OCI-LY1 (cell line): ENCODE measurements at regions not wholly inside any gene's neighbourhood (a gene's known extent, or its start where the extent isn't known, plus 50 kb on each side); places are given as distances from the start of the nearest gene placed in this dataset.

Experiments
- H2AFZ ChIP-seq: fragments of 200-600 bp; sonication (generic), shearing (Covaris generic); 2 replicates; pipeline ENCODE4 v1.6.0; 2014; ENCODE audit warnings: antibody characterized with exemption, mild to moderate bottlenecking, low read length
- H3F3A ChIP-seq: fragments of 200-600 bp; sonication (generic), shearing (Covaris generic); 2 replicates; pipeline ENCODE4 v1.6.0; 2014; ENCODE audit warnings: mild to moderate bottlenecking, antibody characterized with exemption, low read length, moderate library complexity; ENCODE audit not compliant: insufficient read depth
- H3K27ac ChIP-seq: fragments of 200-600 bp; sonication (generic); 2 replicates; pipeline ENCODE4 v1.5.1; 2014; ENCODE audit warnings: low read length, mixed run types, mild to moderate bottlenecking, low read depth; ENCODE audit not compliant: poor library complexity, severe bottlenecking
- H3K27me3 ChIP-seq: fragments of 200-600 bp; sonication (generic); 2 replicates; pipeline ENCODE4 v1.6.0; 2014; ENCODE audit warnings: antibody characterized with exemption, mild to moderate bottlenecking, low read length, moderate library complexity; ENCODE audit not compliant: insufficient read depth
- H3K36me3 ChIP-seq: fragments of 200-600 bp; sonication (generic); 2 replicates; pipeline ENCODE4 v1.6.1; 2014; ENCODE audit warnings: mild to moderate bottlenecking, antibody characterized with exemption, low read length, moderate library complexity, mixed read lengths; ENCODE audit not compliant: insufficient read depth
- H3K4me1 ChIP-seq: fragments of 200-600 bp; sonication (generic); 2 replicates; pipeline ENCODE4 v1.5.1; 2014; ENCODE audit warnings: mild to moderate bottlenecking, low read length, moderate library complexity; ENCODE audit not compliant: insufficient read depth, severe bottlenecking
- H3K4me2 ChIP-seq: fragments of 200-600 bp; sonication (generic), shearing (Covaris generic); 2 replicates; pipeline ENCODE4 v1.6.1; 2014; ENCODE audit warnings: low read length
- H3K4me3 ChIP-seq: fragments of 200-600 bp; sonication (generic); 2 replicates; pipeline ENCODE4 v1.5.1; 2014; ENCODE audit warnings: low read length, low read depth, mild to moderate bottlenecking, mixed read lengths; ENCODE audit not compliant: poor library complexity, severe bottlenecking
- H3K79me2 ChIP-seq: fragments of 200-600 bp; shearing (Covaris generic); 2 replicates; pipeline ENCODE4 v1.6.1; 2016; ENCODE audit warnings: mixed run types, low read length, mixed read lengths; ENCODE audit not compliant: insufficient read depth
- H3K9ac ChIP-seq: fragments of 200-600 bp; sonication (generic), shearing (Covaris generic); 2 replicates; pipeline ENCODE4 v1.6.1; 2014; ENCODE audit warnings: mild to moderate bottlenecking, low read length, mixed read lengths
- H3K9me2 ChIP-seq: fragments of 200-600 bp; sonication (generic), shearing (Covaris generic); 2 replicates; pipeline ENCODE4 v1.6.1; 2014; ENCODE audit warnings: low read depth, mild to moderate bottlenecking, low read length, mixed read lengths
- H3K9me3 ChIP-seq: fragments of 200-600 bp; shearing (Covaris generic); 2 replicates; pipeline ENCODE4 v1.6.1; 2014; ENCODE audit warnings: low read length, mixed read lengths
- H4K20me1 ChIP-seq: fragments of 200-600 bp; sonication (generic), shearing (Covaris generic); 2 replicates; pipeline ENCODE4 v1.6.0; 2016; ENCODE audit warnings: mild to moderate bottlenecking, low read length; ENCODE audit not compliant: insufficient read depth
- EZH2 ChIP-seq: fragments of 200-600 bp; sonication (generic), shearing (Covaris generic); IDR thresholded peaks from 2 replicates; pipeline ENCODE4 v1.8.0; 2017; ENCODE audit warnings: borderline replicate concordance, mixed run types, mild to moderate bottlenecking, antibody characterized with exemption, low read length, moderate library complexity, mixed read lengths
- TF ChIP-seq, protein P1 (sequence below): fragments of 200-600 bp; sonication (generic), shearing (Covaris generic); IDR thresholded peaks from 2 replicates; pipeline ENCODE4 v1.5.1; 2017; ENCODE audit warnings: mild to moderate bottlenecking, antibody characterized with exemption, low read length, moderate library complexity, mixed read lengths

DNA sequence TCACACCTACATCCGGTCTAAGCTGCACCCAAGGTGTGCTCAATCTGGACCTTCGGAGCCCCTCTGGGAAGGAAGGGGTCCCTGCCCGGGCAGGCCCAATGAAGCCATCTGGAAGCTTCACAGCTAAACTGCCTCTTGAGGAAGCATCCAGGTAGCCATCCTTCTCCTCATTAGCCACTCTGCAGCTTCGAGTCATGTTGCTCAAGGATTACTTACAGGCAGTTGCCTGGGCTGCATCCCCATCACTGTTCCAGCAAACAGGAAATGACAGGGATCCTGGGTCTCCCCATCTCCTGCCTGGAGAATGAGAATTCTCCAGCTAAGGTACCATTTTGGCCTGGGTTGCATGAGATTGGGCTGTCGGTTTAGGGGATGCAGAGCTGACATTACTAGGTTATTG lies 91.7 kb downstream of the ERMARD start:
- no peaks in the 10 kb centered on the region for H3F3A ChIP-seq
- H3K27me3 ChIP-seq = peaks cover 9% of the 10 kb centered on the region; the same call in 1 of the 2 replicates
- no peaks in the 10 kb centered on the region for H3K9me3 ChIP-seq

DNA sequence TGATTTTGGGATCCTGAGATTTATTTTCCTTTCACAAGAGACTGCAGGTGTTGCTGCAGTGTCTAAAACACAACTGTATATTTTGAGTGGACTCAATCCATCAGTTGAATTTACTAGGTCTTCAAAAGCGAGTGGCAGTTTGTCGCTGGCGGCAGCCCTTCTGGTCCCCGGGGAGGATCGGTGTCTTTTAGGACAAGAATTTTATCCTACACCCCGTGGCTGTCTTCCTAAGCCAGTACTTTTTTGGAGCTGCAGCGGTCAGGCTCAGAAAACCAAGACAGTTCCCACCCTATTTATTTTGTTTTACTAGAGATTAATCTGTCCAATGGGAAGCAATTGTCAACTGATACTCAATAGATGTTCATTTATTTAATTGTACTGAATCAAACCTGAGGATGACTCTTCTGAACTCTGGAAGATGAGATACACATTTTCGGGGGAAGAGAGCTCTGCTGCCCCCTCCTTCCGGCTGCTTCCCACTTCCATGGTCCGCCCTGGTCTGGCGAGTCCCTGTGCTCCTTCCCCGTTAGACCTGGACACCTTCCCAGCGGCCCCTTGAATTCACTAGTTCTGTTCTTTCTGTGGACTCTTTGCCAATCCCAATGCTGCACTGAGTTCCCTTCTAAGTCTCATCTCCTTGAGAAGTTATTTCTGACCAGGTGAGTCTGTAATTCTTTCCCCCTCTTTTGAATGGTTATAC lies 90.6 kb downstream of the ERMARD start:
- no peaks in the 10 kb centered on the region for H3K9me3 ChIP-seq
- H3K9ac ChIP-seq = no peak overlapping the region
- H3K27me3 ChIP-seq = peaks cover 3% of the 10 kb centered on the region; the same call in 1 of the 2 replicates
- H4K20me1 ChIP-seq = no peaks in the 10 kb centered on the region
- H3K4me3 ChIP-seq = no peak overlapping the region
- no peaks in the 10 kb centered on the region for H3K36me3 ChIP-seq
- H3K9me2 ChIP-seq = no peaks in the 10 kb centered on the region
- no peaks in the 10 kb centered on the region for H3F3A ChIP-seq
- H2AFZ ChIP-seq = no peak overlapping the region
- H3K27ac ChIP-seq = no peak overlapping the region
- H3K4me1 ChIP-seq = no peaks in the 10 kb centered on the region
- no peak for TF ChIP-seq EZH2
- TF ChIP-seq, protein P1, sequence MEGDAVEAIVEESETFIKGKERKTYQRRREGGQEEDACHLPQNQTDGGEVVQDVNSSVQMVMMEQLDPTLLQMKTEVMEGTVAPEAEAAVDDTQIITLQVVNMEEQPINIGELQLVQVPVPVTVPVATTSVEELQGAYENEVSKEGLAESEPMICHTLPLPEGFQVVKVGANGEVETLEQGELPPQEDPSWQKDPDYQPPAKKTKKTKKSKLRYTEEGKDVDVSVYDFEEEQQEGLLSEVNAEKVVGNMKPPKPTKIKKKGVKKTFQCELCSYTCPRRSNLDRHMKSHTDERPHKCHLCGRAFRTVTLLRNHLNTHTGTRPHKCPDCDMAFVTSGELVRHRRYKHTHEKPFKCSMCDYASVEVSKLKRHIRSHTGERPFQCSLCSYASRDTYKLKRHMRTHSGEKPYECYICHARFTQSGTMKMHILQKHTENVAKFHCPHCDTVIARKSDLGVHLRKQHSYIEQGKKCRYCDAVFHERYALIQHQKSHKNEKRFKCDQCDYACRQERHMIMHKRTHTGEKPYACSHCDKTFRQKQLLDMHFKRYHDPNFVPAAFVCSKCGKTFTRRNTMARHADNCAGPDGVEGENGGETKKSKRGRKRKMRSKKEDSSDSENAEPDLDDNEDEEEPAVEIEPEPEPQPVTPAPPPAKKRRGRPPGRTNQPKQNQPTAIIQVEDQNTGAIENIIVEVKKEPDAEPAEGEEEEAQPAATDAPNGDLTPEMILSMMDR = no peak
- H3K4me2 ChIP-seq = no peak overlapping the region
- H3K79me2 ChIP-seq = no peaks in the 10 kb centered on the region

More for the DNA sequence above, 91.7 kb downstream of the ERMARD start:
- TF ChIP-seq, protein P1 = no peak
- no peak for TF ChIP-seq EZH2
- Histone ChIP-seq H2AFZ (no peak overlapping the region), H3K4me3 (no peak overlapping the region), H4K20me1 (no peaks in the 10 kb centered on the region), H3K9ac (no peak overlapping the region), H3K4me1 (no peaks in the 10 kb centered on the region), H3K4me2 (no peak overlapping the region), H3K36me3 (no peaks in the 10 kb centered on the region), H3K27ac (no peak overlapping the region), H3K9me2 (no peaks in the 10 kb centered on the region), H3K79me2 (no peaks in the 10 kb centered on the region)

DNA sequence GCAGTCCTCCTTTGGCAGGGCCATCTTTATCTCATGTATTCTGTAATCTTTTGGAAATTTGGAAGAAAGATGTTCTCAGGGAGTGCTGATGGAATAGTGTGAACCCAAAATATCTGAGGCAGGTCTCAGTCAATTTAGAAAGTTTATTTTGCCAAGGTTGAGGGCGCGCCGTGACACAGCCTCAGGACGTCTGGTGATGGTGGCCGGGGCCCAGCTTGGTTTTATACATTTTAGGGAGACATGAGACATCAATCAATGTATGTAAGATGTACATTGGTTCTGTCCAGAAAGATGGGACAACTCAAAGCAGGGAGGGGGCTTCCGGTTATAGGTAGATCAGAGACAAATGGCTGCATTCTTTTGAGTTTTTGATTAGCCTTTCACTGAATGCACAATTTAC lies 89.8 kb downstream of the ERMARD start:
- no peaks in the 10 kb centered on the region for H4K20me1 ChIP-seq
- no peaks in the 10 kb centered on the region for H3F3A ChIP-seq
- H3K79me2 ChIP-seq = no peaks in the 10 kb centered on the region
- H3K9ac ChIP-seq = no peak overlapping the region
- no peaks in the 10 kb centered on the region for H3K9me3 ChIP-seq
- H3K9me2 ChIP-seq = no peaks in the 10 kb centered on the region
- no peak overlapping the region for H2AFZ ChIP-seq
- H3K36me3 ChIP-seq = no peaks in the 10 kb centered on the region
- TF ChIP-seq, protein P1 = no peak
- TF ChIP-seq EZH2 = no peak
- no peak overlapping the region for H3K4me2 ChIP-seq
- no peak overlapping the region for H3K27ac ChIP-seq
- H3K27me3 ChIP-seq = peaks cover under 1% of the 10 kb centered on the region; the same call in 1 of the 2 replicates
- H3K4me1 ChIP-seq = no peaks in the 10 kb centered on the region
- no peak overlapping the region for H3K4me3 ChIP-seq
